ENCODE measurements at regions not wholly inside any gene's neighbourhood (a gene's known extent, or its start where the extent isn't known, plus 50 kb on each side); places are given as distances from the start of the nearest gene placed in this dataset.

DNA sequence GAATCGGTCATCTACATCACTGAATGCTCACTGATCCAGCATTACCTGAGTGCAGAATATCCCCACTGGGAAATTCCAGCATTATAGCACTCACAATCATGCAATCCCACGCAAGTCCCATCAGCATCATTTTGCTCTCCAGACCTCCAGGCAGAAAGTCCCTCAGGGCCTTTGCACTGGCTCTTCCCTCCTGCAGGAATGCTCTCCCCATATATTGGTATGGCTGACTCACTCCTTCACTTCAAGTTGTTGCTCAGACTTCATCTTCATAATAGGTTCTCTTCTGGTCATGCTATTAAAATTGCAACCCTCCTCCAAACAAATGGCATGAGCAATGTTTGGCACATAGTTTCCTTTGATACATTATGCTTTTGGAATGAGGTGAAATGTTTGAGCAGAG, 64.7 kb upstream of the CELF4 start:
- Histone ChIP-seq H4K91ac (ENCODE audit: low read depth, low read length, poor library complexity) (no peak overlapping the region), H3K9me3 (replicated peaks in 1 of 2; ENCODE audit: control insufficient read depth in 2 of 2, insufficient read depth in 1 of 2, low read depth in 1 of 2, low read length in 2 of 2) (no peaks in the 10 kb centered on the region)
- WGBS, 2 donors (ENCODE audit: extremely low coverage in 2 of 2, insufficient read length in 2 of 2, insufficient replicate concordance in 1 of 2), result no CpG with 5 or more reads among the region's 2 CpGs

DNA sequence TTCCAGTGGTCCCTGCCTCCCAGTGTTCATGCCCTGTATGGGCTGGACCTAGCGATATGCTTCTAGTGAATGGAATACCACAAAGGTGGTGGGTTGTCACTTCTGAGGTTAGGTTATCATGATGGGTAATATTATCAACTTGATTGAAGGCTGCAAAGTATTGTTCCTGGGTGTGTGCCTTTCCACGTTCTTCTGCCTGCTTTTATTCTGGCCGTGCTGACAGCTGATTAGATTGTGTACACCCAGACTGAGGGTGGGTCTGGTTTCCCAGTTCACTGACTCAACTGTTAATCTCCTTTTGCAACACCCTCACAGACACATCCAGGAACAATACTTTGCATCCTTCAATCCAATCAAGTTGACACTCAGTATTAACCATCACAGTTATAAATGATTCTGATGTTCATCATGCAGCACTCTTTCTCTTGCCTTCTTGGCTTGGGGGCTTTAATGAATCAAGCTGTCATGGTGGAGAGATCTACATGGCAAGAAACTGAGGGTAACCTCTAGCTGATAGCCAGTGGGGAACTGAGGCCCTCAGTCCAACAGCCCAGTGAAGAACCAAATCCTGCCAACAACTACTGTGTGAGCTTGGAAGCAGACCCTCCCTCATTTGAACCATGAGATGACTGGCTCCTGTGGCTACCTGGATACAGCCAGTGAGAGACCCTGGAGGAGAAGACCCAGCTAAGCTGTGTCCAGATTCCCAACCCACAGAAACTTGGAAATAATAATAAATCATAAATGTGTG, 63.0 kb upstream of the CELF4 start:
- Histone ChIP-seq H2AFZ (ENCODE audit: low read length) (no peak overlapping the region), H3K27ac (replicated peaks; ENCODE audit: low read length) (no peak overlapping the region), H4K8ac (ENCODE audit: low read depth, low read length) (no peak overlapping the region), H2AK5ac (ENCODE audit: low read depth, low read length) (no peak overlapping the region), H3K79me1 (ENCODE audit: low read depth, low read length) (no peaks in the 10 kb centered on the region), H3K9me3 (replicated peaks in 1 of 2; ENCODE audit: control insufficient read depth in 2 of 2, insufficient read depth in 1 of 2, low read depth in 1 of 2, low read length in 2 of 2) (no peaks in the 10 kb centered on the region), H3K9ac (ENCODE audit: low read depth, low read length, poor library complexity) (no peak overlapping the region), H3K23ac (ENCODE audit: low read depth, low read length, poor library complexity) (no peak overlapping the region), H3K4me2 (ENCODE audit: insufficient read depth, low read length, poor library complexity, severe bottlenecking) (no peak overlapping the region), H4K91ac (ENCODE audit: low read depth, low read length, poor library complexity) (no peak overlapping the region), H2BK120ac (ENCODE audit: low read depth, low read length) (no peak overlapping the region), H2BK12ac (ENCODE audit: low read length) (no peak overlapping the region), H3K4ac (ENCODE audit: low read length) (no peak overlapping the region), H3K4me1 (ENCODE audit: control insufficient read depth in 2 of 2, insufficient read depth in 1 of 2, low read depth in 1 of 2, low read length in 2 of 2) (peaks cover 0 to 2% of the 10 kb centered on the region in 2 donors), H3K4me3 (ENCODE audit: low read length in 2 of 2) (no peak overlapping the region), H3K18ac (ENCODE audit: low read length) (no peak overlapping the region), H2BK15ac (ENCODE audit: low read length) (no peak overlapping the region), H3K27me3 (ENCODE audit: control insufficient read depth in 3 of 3, insufficient read depth in 3 of 3, low read depth in 1 of 3, low read length in 3 of 3) (no peaks in the 10 kb centered on the region), H3K36me3 (replicated peaks in 1 of 2; ENCODE audit: control insufficient read depth in 2 of 2, insufficient read depth in 2 of 2, low read length in 2 of 2) (no peaks in the 10 kb centered on the region), H2BK5ac (ENCODE audit: low read length) (no peak overlapping the region), H3K14ac (ENCODE audit: low read length) (no peak overlapping the region)
- no peak for DNase-seq (ENCODE audit: low spot score)
- no CpG with 5 or more reads among the region's 3 CpGs for WGBS, 2 donors (ENCODE audit: extremely low coverage in 2 of 2, insufficient read length in 2 of 2, insufficient replicate concordance in 1 of 2)

More for the DNA sequence above, 64.7 kb upstream of the CELF4 start:
- no peak overlapping the region for H3K23ac ChIP-seq (ENCODE audit: low read depth, low read length, poor library complexity)
- no peaks in the 10 kb centered on the region for H3K36me3 ChIP-seq (replicated peaks in 1 of 2; ENCODE audit: control insufficient read depth in 2 of 2, insufficient read depth in 2 of 2, low read length in 2 of 2)
- H3K4ac ChIP-seq (ENCODE audit: low read length), result no peak overlapping the region
- no peak overlapping the region for H2AK5ac ChIP-seq (ENCODE audit: low read depth, low read length)
- H2BK12ac ChIP-seq (ENCODE audit: low read length), result no peak overlapping the region
- no peak overlapping the region for H3K4me2 ChIP-seq (ENCODE audit: insufficient read depth, low read length, poor library complexity, severe bottlenecking)
- H4K8ac ChIP-seq (ENCODE audit: low read depth, low read length), result no peak overlapping the region
- DNase-seq (ENCODE audit: low spot score), result no peak
- no peak overlapping the region for H2AFZ ChIP-seq (ENCODE audit: low read length)
- H2BK5ac ChIP-seq (ENCODE audit: low read length), result no peak overlapping the region
- H3K4me1 ChIP-seq (ENCODE audit: control insufficient read depth in 2 of 2, insufficient read depth in 1 of 2, low read depth in 1 of 2, low read length in 2 of 2), result no peaks in the 10 kb centered on the region
- no peak overlapping the region for H3K18ac ChIP-seq (ENCODE audit: low read length)
- H3K79me1 ChIP-seq (ENCODE audit: low read depth, low read length), result no peaks in the 10 kb centered on the region
- no peaks in the 10 kb centered on the region for H3K27me3 ChIP-seq (ENCODE audit: control insufficient read depth in 3 of 3, insufficient read depth in 3 of 3, low read depth in 1 of 3, low read length in 3 of 3)
- H2BK15ac ChIP-seq (ENCODE audit: low read length), result no peak overlapping the region
- no peak overlapping the region for H3K14ac ChIP-seq (ENCODE audit: low read length)
- H2BK120ac ChIP-seq (ENCODE audit: low read depth, low read length), result no peak overlapping the region
- no peak overlapping the region for H3K4me3 ChIP-seq (ENCODE audit: low read length in 2 of 2)
- H3K9ac ChIP-seq (ENCODE audit: low read depth, low read length, poor library complexity), result no peak overlapping the region
- no peak overlapping the region for H3K27ac ChIP-seq (replicated peaks; ENCODE audit: low read length)

DNA sequence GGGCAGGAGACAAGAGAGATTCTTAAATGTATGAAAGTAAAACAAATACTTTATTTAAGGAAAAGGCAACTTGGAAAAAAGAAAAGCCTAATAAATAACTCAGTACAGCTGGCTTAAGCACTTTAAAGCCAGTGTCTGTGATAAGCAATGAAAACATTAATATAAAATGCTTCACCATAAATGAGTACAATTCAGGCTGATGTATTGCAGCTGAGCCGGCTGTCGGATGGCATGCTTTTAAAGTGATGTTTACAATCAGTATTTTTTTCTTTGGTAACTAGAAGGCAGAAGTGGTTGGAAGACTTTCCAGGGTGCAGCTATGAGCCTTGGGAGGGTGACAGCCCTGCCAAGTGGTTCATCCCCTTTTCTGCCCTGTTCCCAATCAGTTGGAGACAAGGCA, 58.7 kb upstream of the CELF4 start:
- Histone ChIP-seq H2BK120ac (ENCODE audit: low read depth, low read length) (no peak overlapping the region), H3K18ac (ENCODE audit: low read length) (no peak overlapping the region), H3K9me3 (replicated peaks in 1 of 2; ENCODE audit: control insufficient read depth in 2 of 2, insufficient read depth in 1 of 2, low read depth in 1 of 2, low read length in 2 of 2) (no peaks in the 10 kb centered on the region), H3K4me3 (ENCODE audit: low read length in 2 of 2) (no peak overlapping the region), H2AFZ (ENCODE audit: low read length) (no peak overlapping the region), H4K8ac (ENCODE audit: low read depth, low read length) (no peak overlapping the region), H4K91ac (ENCODE audit: low read depth, low read length, poor library complexity) (no peak overlapping the region), H3K14ac (ENCODE audit: low read length) (no peak overlapping the region), H2AK5ac (ENCODE audit: low read depth, low read length) (no peak overlapping the region), H2BK15ac (ENCODE audit: low read length) (no peak overlapping the region), H3K4ac (ENCODE audit: low read length) (no peak overlapping the region), H3K4me2 (ENCODE audit: insufficient read depth, low read length, poor library complexity, severe bottlenecking) (no peak overlapping the region), H3K9ac (ENCODE audit: low read depth, low read length, poor library complexity) (no peak overlapping the region), H3K36me3 (replicated peaks in 1 of 2; ENCODE audit: control insufficient read depth in 2 of 2, insufficient read depth in 2 of 2, low read length in 2 of 2) (no peaks in the 10 kb centered on the region), H2BK5ac (ENCODE audit: low read length) (no peak overlapping the region), H3K27ac (replicated peaks; ENCODE audit: low read length) (no peak overlapping the region), H3K4me1 (ENCODE audit: control insufficient read depth in 2 of 2, insufficient read depth in 1 of 2, low read depth in 1 of 2, low read length in 2 of 2) (peaks cover 0 to 11% of the 10 kb centered on the region in 2 donors), H2BK12ac (ENCODE audit: low read length) (no peak overlapping the region), H3K27me3 (ENCODE audit: control insufficient read depth in 3 of 3, insufficient read depth in 3 of 3, low read depth in 1 of 3, low read length in 3 of 3) (no peaks in the 10 kb centered on the region), H3K23ac (ENCODE audit: low read depth, low read length, poor library complexity) (no peak overlapping the region), H3K79me1 (ENCODE audit: low read depth, low read length) (no peaks in the 10 kb centered on the region)
- DNase-seq (ENCODE audit: low spot score), result no peak
- WGBS, 2 donors (ENCODE audit: extremely low coverage in 2 of 2, insufficient read length in 2 of 2, insufficient replicate concordance in 1 of 2), result no CpG with 5 or more reads among the region's 2 CpGs

DNA sequence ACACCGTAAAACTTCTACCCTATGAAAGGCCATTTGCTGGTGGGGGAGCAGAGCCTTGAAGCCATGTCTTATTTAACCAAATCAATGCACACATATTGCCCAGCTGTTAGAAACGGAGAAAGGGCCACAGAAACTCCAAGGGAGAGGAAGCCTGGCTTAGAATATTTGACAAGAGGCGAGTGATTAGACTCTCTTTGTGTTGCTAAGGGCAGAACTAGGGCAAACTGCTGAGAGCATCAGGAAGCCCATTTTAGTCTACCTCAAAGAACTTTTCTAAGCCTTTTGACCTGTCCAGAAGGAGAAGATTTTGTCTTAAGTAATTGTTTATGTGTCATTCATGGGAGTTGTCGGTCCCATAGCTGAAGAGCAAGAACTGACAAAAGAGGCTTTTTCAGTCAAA, 54.4 kb upstream of the CELF4 start:
- H3K9me3 ChIP-seq (replicated peaks in 1 of 2; ENCODE audit: control insufficient read depth in 2 of 2, insufficient read depth in 1 of 2, low read depth in 1 of 2, low read length in 2 of 2), result no peaks in the 10 kb centered on the region
- no peak overlapping the region for H2AK5ac ChIP-seq (ENCODE audit: low read depth, low read length)
- H2BK12ac ChIP-seq (ENCODE audit: low read length), result no peak overlapping the region
- no peak overlapping the region for H2BK120ac ChIP-seq (ENCODE audit: low read depth, low read length)
- peak overlapping the region; percentile 67 for H3K27ac ChIP-seq (replicated peaks; ENCODE audit: low read length)
- H3K18ac ChIP-seq (ENCODE audit: low read length), result no peak overlapping the region
- no peaks in the 10 kb centered on the region for H3K36me3 ChIP-seq (replicated peaks in 1 of 2; ENCODE audit: control insufficient read depth in 2 of 2, insufficient read depth in 2 of 2, low read length in 2 of 2)
- H3K9ac ChIP-seq (ENCODE audit: low read depth, low read length, poor library complexity), result no peak overlapping the region
- H3K4me3 ChIP-seq (ENCODE audit: low read length in 2 of 2), result no peak overlapping the region
- DNase-seq (ENCODE audit: low spot score), result no peak
- H3K4me2 ChIP-seq (ENCODE audit: insufficient read depth, low read length, poor library complexity, severe bottlenecking), result no peak overlapping the region
- no peak overlapping the region for H3K4ac ChIP-seq (ENCODE audit: low read length)
- no peak overlapping the region for H3K14ac ChIP-seq (ENCODE audit: low read length)
- H2BK5ac ChIP-seq (ENCODE audit: low read length), result no peak overlapping the region
- no CpG with 5 or more reads among the region's 4 CpGs for WGBS, 2 donors (ENCODE audit: extremely low coverage in 2 of 2, insufficient read length in 2 of 2, insufficient replicate concordance in 1 of 2)
- H2AFZ ChIP-seq (ENCODE audit: low read length), result no peak overlapping the region
- H4K91ac ChIP-seq (ENCODE audit: low read depth, low read length, poor library complexity), result no peak overlapping the region
- H4K8ac ChIP-seq (ENCODE audit: low read depth, low read length), result no peak overlapping the region
- H2BK15ac ChIP-seq (ENCODE audit: low read length), result no peak overlapping the region
- H3K23ac ChIP-seq (ENCODE audit: low read depth, low read length, poor library complexity), result no peak overlapping the region
- H3K27me3 ChIP-seq (ENCODE audit: control insufficient read depth in 3 of 3, insufficient read depth in 3 of 3, low read depth in 1 of 3, low read length in 3 of 3), result no peaks in the 10 kb centered on the region
- H3K4me1 ChIP-seq (ENCODE audit: control insufficient read depth in 2 of 2, insufficient read depth in 1 of 2, low read depth in 1 of 2, low read length in 2 of 2), result peaks cover 0 to 11% of the 10 kb centered on the region in 2 donors
- no peaks in the 10 kb centered on the region for H3K79me1 ChIP-seq (ENCODE audit: low read depth, low read length)

All from neuronal stem cell (in vitro differentiated cells).